BE2C (cell line): ENCODE measurements at regions not wholly inside any gene's neighbourhood (a gene's known extent, or its start where the extent isn't known, plus 50 kb on each side); places are given as distances from the start of the nearest gene placed in this dataset.

Source experiments
- DNase-seq: peaks from one replicate; pipeline ENCODE4 v3.0.0-alpha.2; 2020
- H3K27me3 ChIP-seq: fragments of 250-450 bp; sonication (Bioruptor Pico); 2 replicates; pipeline ENCODE4 v1.5.1; 2020; ENCODE audit warnings: mild to moderate bottlenecking
- H3K36me3 ChIP-seq: fragments of 250-450 bp; sonication (Bioruptor Pico); 2 replicates; pipeline ENCODE4 v1.5.1; 2020; ENCODE audit warnings: mild to moderate bottlenecking
- H3K4me1 ChIP-seq: fragments of 250-450 bp; sonication (Bioruptor Pico); 2 replicates; pipeline ENCODE4 v1.5.1; 2020
- H3K4me3 ChIP-seq: 2 replicates; pipeline ENCODE4 v1.5.1; 2011; ENCODE audit warnings: low read depth, low read length
- H3K9me3 ChIP-seq: fragments of 250-450 bp; sonication (Bioruptor Pico); 2 replicates; pipeline ENCODE4 v1.5.1; 2020
- TF ChIP-seq, protein P1 (sequence below): IDR thresholded peaks from 2 replicates; pipeline ENCODE4 v1.5.1; 2012; ENCODE audit warnings: mild to moderate bottlenecking, low read depth, low read length

DNA sequence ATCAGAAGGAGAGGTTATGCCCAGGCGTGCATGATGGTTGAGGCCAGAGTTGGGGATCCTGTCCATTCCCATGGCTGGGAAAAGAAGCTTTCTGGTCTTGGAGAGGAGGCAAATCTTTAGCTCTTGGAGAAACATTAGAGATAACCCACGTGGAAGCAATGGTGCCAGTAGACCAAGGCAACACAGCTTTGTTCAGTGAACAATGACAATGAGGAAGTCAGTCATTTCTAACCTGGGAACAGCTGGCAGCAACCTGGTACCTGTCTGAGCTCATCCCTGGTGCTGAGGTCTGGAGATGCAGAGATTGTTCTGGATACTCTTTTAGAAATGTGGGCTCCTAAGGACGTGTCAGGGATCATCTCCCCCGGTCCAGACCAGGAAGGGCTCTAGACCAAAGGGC lies 76.7 kb upstream of the PAX1 start:
- H3K9me3 ChIP-seq = no peaks in the 10 kb centered on the region
- no peak overlapping the region for H3K4me3 ChIP-seq
- no peaks in the 10 kb centered on the region for H3K27me3 ChIP-seq
- no peaks in the 10 kb centered on the region for H3K36me3 ChIP-seq
- H3K4me1 ChIP-seq = no peaks in the 10 kb centered on the region
- TF ChIP-seq, protein P1, sequence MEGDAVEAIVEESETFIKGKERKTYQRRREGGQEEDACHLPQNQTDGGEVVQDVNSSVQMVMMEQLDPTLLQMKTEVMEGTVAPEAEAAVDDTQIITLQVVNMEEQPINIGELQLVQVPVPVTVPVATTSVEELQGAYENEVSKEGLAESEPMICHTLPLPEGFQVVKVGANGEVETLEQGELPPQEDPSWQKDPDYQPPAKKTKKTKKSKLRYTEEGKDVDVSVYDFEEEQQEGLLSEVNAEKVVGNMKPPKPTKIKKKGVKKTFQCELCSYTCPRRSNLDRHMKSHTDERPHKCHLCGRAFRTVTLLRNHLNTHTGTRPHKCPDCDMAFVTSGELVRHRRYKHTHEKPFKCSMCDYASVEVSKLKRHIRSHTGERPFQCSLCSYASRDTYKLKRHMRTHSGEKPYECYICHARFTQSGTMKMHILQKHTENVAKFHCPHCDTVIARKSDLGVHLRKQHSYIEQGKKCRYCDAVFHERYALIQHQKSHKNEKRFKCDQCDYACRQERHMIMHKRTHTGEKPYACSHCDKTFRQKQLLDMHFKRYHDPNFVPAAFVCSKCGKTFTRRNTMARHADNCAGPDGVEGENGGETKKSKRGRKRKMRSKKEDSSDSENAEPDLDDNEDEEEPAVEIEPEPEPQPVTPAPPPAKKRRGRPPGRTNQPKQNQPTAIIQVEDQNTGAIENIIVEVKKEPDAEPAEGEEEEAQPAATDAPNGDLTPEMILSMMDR = no peak
- DNase-seq = no peak

DNA sequence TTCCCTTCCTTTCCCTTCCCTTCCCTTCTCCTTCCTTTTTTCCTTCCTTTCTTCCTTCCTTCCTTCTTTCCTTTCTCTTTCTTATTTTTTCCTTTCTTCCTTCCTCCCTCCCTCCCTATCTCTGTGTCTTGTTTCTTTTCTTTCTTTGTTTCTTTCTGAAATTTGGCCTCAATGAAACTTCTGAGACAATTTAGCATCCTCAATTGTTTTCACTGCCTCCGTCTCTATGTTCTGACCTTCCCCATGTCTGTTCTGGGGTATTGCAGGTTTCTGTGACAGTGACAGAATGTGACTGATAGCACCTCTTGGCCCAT lies 81.7 kb upstream of the PAX1 start:
- H3K4me1 ChIP-seq = no peaks in the 10 kb centered on the region
- TF ChIP-seq, protein P1 = no peak
- DNase-seq = no peak
- no peaks in the 10 kb centered on the region for H3K9me3 ChIP-seq
- no peaks in the 10 kb centered on the region for H3K36me3 ChIP-seq
- H3K27me3 ChIP-seq = no peaks in the 10 kb centered on the region
- H3K4me3 ChIP-seq = no peak overlapping the region

DNA sequence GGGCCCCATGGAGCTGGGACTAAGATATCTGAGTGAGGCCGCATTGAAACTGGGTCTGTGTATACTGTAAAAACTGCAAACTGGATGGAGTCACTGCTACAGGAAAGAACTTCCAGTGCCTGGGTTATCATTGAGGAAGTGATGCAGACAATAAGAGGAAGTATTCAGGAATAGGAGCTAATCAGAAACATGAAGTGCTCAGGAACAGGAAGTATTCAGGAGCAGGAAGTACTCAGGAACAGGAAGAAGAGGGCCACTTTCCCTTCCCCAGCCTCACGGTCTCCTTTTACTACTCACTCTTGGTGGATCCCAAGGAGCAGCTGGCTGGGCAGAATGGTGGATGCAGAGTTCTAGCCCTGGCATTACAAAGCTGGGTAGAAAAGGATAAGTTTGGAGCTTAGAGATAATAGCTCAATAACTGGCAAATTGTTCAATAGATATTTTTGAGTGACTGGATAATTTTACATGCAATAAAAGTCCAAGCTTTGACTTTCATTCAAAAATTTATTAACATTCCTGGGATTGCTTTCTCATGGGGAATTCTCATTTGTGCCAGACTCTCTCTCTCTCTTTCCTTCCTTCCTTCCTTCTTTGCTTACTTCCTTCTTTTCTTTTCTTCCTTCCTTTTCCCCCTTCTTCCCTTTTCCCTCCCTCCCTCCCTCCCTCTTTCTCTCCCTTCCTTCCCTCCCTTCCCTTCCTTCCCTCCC lies 82.2 kb upstream of the PAX1 start:
- TF ChIP-seq, protein P1 = no peak
- no peaks in the 10 kb centered on the region for H3K4me1 ChIP-seq
- no peaks in the 10 kb centered on the region for H3K9me3 ChIP-seq
- no peak for DNase-seq
- H3K27me3 ChIP-seq = no peaks in the 10 kb centered on the region
- no peak overlapping the region for H3K4me3 ChIP-seq
- no peaks in the 10 kb centered on the region for H3K36me3 ChIP-seq

DNA sequence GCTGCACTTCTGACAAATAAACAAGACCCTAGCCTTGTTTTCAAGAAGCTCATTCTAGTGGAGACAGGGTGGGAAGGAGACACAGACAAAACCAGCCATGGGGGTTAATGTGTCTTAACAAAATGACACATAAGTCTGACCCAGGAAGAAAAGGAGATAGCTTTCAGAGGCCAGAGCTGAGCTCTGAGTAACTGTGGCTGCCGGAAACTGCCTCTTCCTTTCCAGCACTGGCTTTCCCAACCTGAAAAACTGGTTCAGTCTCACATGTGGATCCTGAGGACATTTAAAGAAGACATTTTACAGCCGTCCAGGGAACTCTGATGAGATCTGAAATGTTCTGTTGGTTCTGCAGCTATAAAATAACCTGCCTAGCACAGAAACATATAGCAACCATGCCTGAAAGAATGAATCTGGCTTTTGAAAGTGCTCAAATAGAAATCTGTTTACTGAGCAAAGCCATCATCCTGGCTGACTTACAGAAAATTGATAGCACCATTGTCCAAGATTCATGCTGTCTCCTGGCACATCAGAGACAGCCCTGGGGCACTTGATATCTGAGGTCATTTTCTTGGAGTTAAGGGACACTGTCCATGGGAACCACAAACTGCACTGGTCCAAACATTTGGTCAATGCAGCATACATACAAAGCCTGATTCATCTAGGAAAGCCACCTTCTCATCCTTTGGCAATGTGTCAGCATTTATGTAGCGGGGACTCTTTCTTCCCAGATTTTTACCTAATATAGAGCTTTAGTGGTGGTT lies 83.2 kb upstream of the PAX1 start:
- TF ChIP-seq, protein P1 = no peak
- Histone ChIP-seq H3K27me3 (no peaks in the 10 kb centered on the region), H3K4me3 (no peak overlapping the region), H3K4me1 (no peaks in the 10 kb centered on the region), H3K9me3 (no peaks in the 10 kb centered on the region), H3K36me3 (no peaks in the 10 kb centered on the region)
- no peak for DNase-seq

GRCh38 chr20:21618759-21619416 lies 86.6 kb upstream of the PAX1 start:
- no peaks in the 10 kb centered on the region for H3K36me3 ChIP-seq
- TF ChIP-seq, protein P1 = no peak
- H3K4me3 ChIP-seq = no peak overlapping the region
- no peak for DNase-seq
- no peaks in the 10 kb centered on the region for H3K4me1 ChIP-seq
- H3K27me3 ChIP-seq = no peaks in the 10 kb centered on the region; the same call in 1 of the 2 replicates
- no peaks in the 10 kb centered on the region for H3K9me3 ChIP-seq
